H9 (cell line): ENCODE measurements at regions not wholly inside any gene's neighbourhood (a gene's known extent, or its start where the extent isn't known, plus 50 kb on each side); places are given as distances from the start of the nearest gene placed in this dataset.

Source experiments
- DNase-seq: peaks from one replicate; pipeline ENCODE4 v3.0.0-alpha.2; 2017
- H2AFZ ChIP-seq: one replicate; pipeline ENCODE4 v1.6.1; 2013; ENCODE audit warnings: mild to moderate bottlenecking, low read length, control low read depth, moderate library complexity
- H2AK5ac ChIP-seq: 2 replicates; pipeline ENCODE4 v1.6.1; 2013; ENCODE audit warnings: low read length, control low read depth, mixed read lengths; ENCODE audit not compliant: insufficient read length
- H2BK120ac ChIP-seq: one replicate; pipeline ENCODE4 v1.6.1; 2013; ENCODE audit warnings: low read depth, mild to moderate bottlenecking, low read length, control low read depth, inconsistent platforms; ENCODE audit not compliant: poor library complexity, severe bottlenecking
- H2BK12ac ChIP-seq: 2 replicates; pipeline ENCODE4 v1.6.1; 2013; ENCODE audit warnings: low read length, control low read depth, mixed read lengths, low read depth; ENCODE audit not compliant: insufficient read length
- H2BK15ac ChIP-seq: 2 replicates; pipeline ENCODE4 v1.6.1; 2013; ENCODE audit warnings: low read depth, low read length, control low read depth
- H2BK20ac ChIP-seq: one replicate; pipeline ENCODE4 v1.6.1; 2013; ENCODE audit warnings: low read depth, mild to moderate bottlenecking, low read length, control low read depth, inconsistent platforms; ENCODE audit not compliant: poor library complexity, severe bottlenecking
- H2BK5ac ChIP-seq: 2 replicates; pipeline ENCODE4 v1.6.1; 2013; ENCODE audit warnings: low read length, control low read depth, mixed read lengths; ENCODE audit not compliant: insufficient read length
- H3K14ac ChIP-seq: 2 replicates; pipeline ENCODE4 v1.6.1; 2013; ENCODE audit warnings: low read length, control low read depth; ENCODE audit not compliant: insufficient read depth
- H3K18ac ChIP-seq: 2 replicates; pipeline ENCODE4 v1.6.1; 2013; ENCODE audit warnings: low read depth, mild to moderate bottlenecking, mixed read lengths, low read length, control low read depth; ENCODE audit not compliant: insufficient read length
- H3K23ac ChIP-seq: 2 replicates; pipeline ENCODE4 v1.6.1; 2013; ENCODE audit warnings: low read length, control low read depth, mixed read lengths, low read depth; ENCODE audit not compliant: insufficient read length
- H3K23me2 ChIP-seq: 2 replicates; pipeline ENCODE4 v1.6.1; 2013; ENCODE audit warnings: low read depth, mild to moderate bottlenecking, mixed read lengths, low read length, control low read depth; ENCODE audit not compliant: insufficient read length, poor library complexity, severe bottlenecking
- H3K27ac ChIP-seq: 2 replicates; pipeline ENCODE4 v1.5.1; 2013; ENCODE audit warnings: low read length, control low read depth, mixed read lengths, low read depth; ENCODE audit not compliant: insufficient read length
- H3K27me3 ChIP-seq: 2 replicates; pipeline ENCODE4 v1.6.1; 2013; ENCODE audit warnings: low read length, control low read depth, inconsistent platforms; ENCODE audit not compliant: insufficient read depth
- H3K4ac ChIP-seq: 2 replicates; pipeline ENCODE4 v1.6.1; 2013; ENCODE audit warnings: low read depth, mild to moderate bottlenecking, control low read depth, inconsistent platforms, low read length, moderate library complexity
- H3K4me1 ChIP-seq: 2 replicates; pipeline ENCODE4 v1.6.1; 2013; ENCODE audit warnings: low read length, control low read depth, inconsistent platforms; ENCODE audit not compliant: insufficient read depth
- H3K4me2 ChIP-seq: 2 replicates; pipeline ENCODE4 v1.6.1; 2013; ENCODE audit warnings: low read length, control low read depth, mixed read lengths; ENCODE audit not compliant: insufficient read length, insufficient read depth
- H3K56ac ChIP-seq: 2 replicates; pipeline ENCODE4 v1.6.1; 2013; ENCODE audit warnings: low read depth, mild to moderate bottlenecking, mixed read lengths, low read length, control low read depth; ENCODE audit not compliant: insufficient read length
- H3K79me1 ChIP-seq: 2 replicates; pipeline ENCODE4 v1.6.1; 2013; ENCODE audit warnings: low read depth, mild to moderate bottlenecking, moderate library complexity, low read length, control low read depth, inconsistent platforms; ENCODE audit not compliant: insufficient read depth, poor library complexity, severe bottlenecking
- H3K79me2 ChIP-seq: 2 replicates; pipeline ENCODE4 v1.6.1; 2013; ENCODE audit warnings: low read length, control low read depth, inconsistent platforms; ENCODE audit not compliant: insufficient read depth
- H3K9ac ChIP-seq: 2 replicates; pipeline ENCODE4 v1.6.1; 2013; ENCODE audit warnings: low read length, control low read depth, mixed read lengths; ENCODE audit not compliant: insufficient read length; ENCODE audit errors: extremely low read depth
- H3K9me3 ChIP-seq: one replicate; pipeline ENCODE4 v1.6.1; 2013; ENCODE audit warnings: low read depth, low read length, inconsistent platforms; ENCODE audit not compliant: control insufficient read depth
- H3T11ph ChIP-seq: one replicate; pipeline ENCODE4 v1.6.1; 2013; ENCODE audit warnings: mild to moderate bottlenecking, low read length, control low read depth, inconsistent platforms
- H4K20me1 ChIP-seq: one replicate; pipeline ENCODE4 v1.6.1; 2013; ENCODE audit not compliant: control insufficient read depth, insufficient read length, insufficient read depth
- H4K5ac ChIP-seq: 2 replicates; pipeline ENCODE4 v1.6.1; 2013; ENCODE audit warnings: low read depth, mild to moderate bottlenecking, mixed read lengths, low read length, control low read depth; ENCODE audit not compliant: insufficient read length
- H4K8ac ChIP-seq: replicated peaks from 2 replicates; pipeline ENCODE4 v1.6.1; 2013; ENCODE audit warnings: low read length, control low read depth, mixed read lengths, low read depth; ENCODE audit not compliant: insufficient read length
- H4K91ac ChIP-seq: 2 replicates; pipeline ENCODE4 v1.6.1; 2013; ENCODE audit warnings: low read depth, mild to moderate bottlenecking, moderate library complexity, mixed read lengths, low read length, control low read depth; ENCODE audit not compliant: insufficient read length
- H3K27ac Mint-ChIP-seq, 3 experiments: 2 replicates in 2 of 3; 3 replicates in 1 of 3; pipeline ENCODE4 v1.8.0; 2020 to 2021; ENCODE audit warnings: mixed read lengths in 3 of 3, mild to moderate bottlenecking in 1 of 3, moderate library complexity in 1 of 3
- H3K27me3 Mint-ChIP-seq: 2 replicates; pipeline ENCODE4 v1.8.0; 2021; ENCODE audit warnings: low read depth, mild to moderate bottlenecking, moderate library complexity, mixed read lengths
- H3K36me3 Mint-ChIP-seq, 3 experiments: 2 replicates in 2 of 3; 3 replicates in 1 of 3; pipeline ENCODE4 v1.8.0; 2020 to 2021; ENCODE audit warnings: low read depth in 3 of 3, mixed read lengths in 3 of 3; ENCODE audit not compliant: insufficient read depth in 1 of 3
- H3K4me1 Mint-ChIP-seq, 2 experiments: 2 replicates each; pipeline ENCODE4 v1.8.0; 2020; ENCODE audit warnings: mixed read lengths in 2 of 2
- H3K4me3 Mint-ChIP-seq, 2 experiments: 2 replicates in 1 of 2; 3 replicates in 1 of 2; pipeline ENCODE4 v1.8.0; 2020 to 2021; ENCODE audit warnings: mild to moderate bottlenecking in 2 of 2, mixed read lengths in 2 of 2, moderate library complexity in 1 of 2
- H3K9me3 Mint-ChIP-seq, 2 experiments: 2 replicates in 1 of 2; 3 replicates in 1 of 2; pipeline ENCODE4 v1.8.0; 2020; ENCODE audit warnings: mild to moderate bottlenecking in 2 of 2, mixed read lengths in 2 of 2, moderate library complexity in 1 of 2
- CTCF ChIP-seq: fragments of 200-600 bp; sonication (generic); conservative IDR thresholded peaks from 3 replicates; pipeline ENCODE4 v1.8.0; 2021; ENCODE audit warnings: antibody characterized with exemption, mild to moderate bottlenecking
- WGBS: extraction: QIAGEN DNeasy Blood & Tissue Kit; methylation state at CpG from one replicate; pipeline ENCODE4 v1.1.7; 2013; ENCODE audit warnings: missing lambda C conversion rate, low lambda C conversion rate, mixed read lengths; ENCODE audit not compliant: insufficient read length; ENCODE audit errors: extremely low coverage; 5-methylcytosine and 5-hydroxymethylcytosine counted together

GRCh38 chr7:138285129-138285528 lies 174.9 kb upstream of the TRIM24 start:
- no peak overlapping the region for H3K9ac ChIP-seq
- Mint-ChIP-seq H3K36me3 (peaks cover 13 to 14% (median 14%) of the 10 kb centered on the region in 3 experiments; a peak in 6 of 7 replicates), H3K27ac (no peak overlapping the region), H3K9me3 (peaks cover 17 to 19% of the 10 kb centered on the region in 2 experiments), H3K4me3 (no peak overlapping the region), H3K4me1 (no peaks in the 10 kb centered on the region), H3K27me3 (no peaks in the 10 kb centered on the region)
- no peak overlapping the region for H3K23ac ChIP-seq
- H3K9me3 ChIP-seq = peaks cover 16% of the 10 kb centered on the region
- no peak overlapping the region for H3K4ac ChIP-seq
- H3K79me2 ChIP-seq = no peaks in the 10 kb centered on the region
- no peaks in the 10 kb centered on the region for H3K27me3 ChIP-seq
- H3K4me2 ChIP-seq = no peak overlapping the region
- no peak overlapping the region for H4K91ac ChIP-seq
- H2BK12ac ChIP-seq = no peak overlapping the region
- H3K4me1 ChIP-seq = no peaks in the 10 kb centered on the region
- H3K27ac ChIP-seq = no peak overlapping the region
- DNase-seq = no peak
- no peaks in the 10 kb centered on the region for H3K23me2 ChIP-seq
- H4K20me1 ChIP-seq = no peaks in the 10 kb centered on the region
- no peak overlapping the region for H4K8ac ChIP-seq
- H3K56ac ChIP-seq = no peak overlapping the region
- no CpG with 5 or more reads among the region's 1 CpG for WGBS
- no peak overlapping the region for H2BK5ac ChIP-seq
- no peak overlapping the region for H3K14ac ChIP-seq
- H3K18ac ChIP-seq = no peak overlapping the region
- no peak for TF ChIP-seq CTCF
- no peak overlapping the region for H2BK120ac ChIP-seq
- H2BK20ac ChIP-seq = no peak overlapping the region
- no peak overlapping the region for H4K5ac ChIP-seq
- no peak overlapping the region for H2AK5ac ChIP-seq
- no peaks in the 10 kb centered on the region for H3K79me1 ChIP-seq
- no peak overlapping the region for H3T11ph ChIP-seq
- no peak overlapping the region for H2AFZ ChIP-seq
- H2BK15ac ChIP-seq = no peak overlapping the region
